Hepatocyte (in vitro differentiated cells): ENCODE measurements at regions not wholly inside any gene's neighbourhood (a gene's known extent, or its start where the extent isn't known, plus 50 kb on each side); places are given as distances from the start of the nearest gene placed in this dataset.

Experiments used
- CTCF ChIP-seq: fragments of 200-600 bp; sonication (generic); IDR thresholded peaks from 2 replicates; pipeline ENCODE4 v1.5.1; 2016; ENCODE audit warnings: antibody characterized with exemption, mild to moderate bottlenecking; ENCODE audit not compliant: poor library complexity
- EZH2 ChIP-seq: fragments of 200-600 bp; sonication (generic); IDR thresholded peaks from 2 replicates; pipeline ENCODE4 v1.6.1; 2016; ENCODE audit warnings: antibody characterized with exemption, mild to moderate bottlenecking, borderline replicate concordance

- no peak for TF ChIP-seq EZH2
- no peak for TF ChIP-seq CTCF
Measured at GRCh38 chr2:18940184-18940583, 350.8 kb upstream of the NT5C1B start.
